ENCODE measurements at regions not wholly inside any gene's neighbourhood (a gene's known extent, or its start where the extent isn't known, plus 50 kb on each side); places are given as distances from the start of the nearest gene placed in this dataset.
"Not testable (repeated sequence)": the region's sequence is repeated elsewhere in the genome, so short reads cannot be mapped to it uniquely, and the experiment has no call there.

- no peak overlapping the region for H3K4me3 ChIP-seq (ENCODE audit: low read length)
- no peaks in the 10 kb centered on the region for H3K4me1 ChIP-seq (ENCODE audit: insufficient read depth, low read length)
- no peaks in the 10 kb centered on the region for H3K9me3 ChIP-seq (ENCODE audit: low read length)
- H2AFZ ChIP-seq (ENCODE audit: low read depth, low read length) = no peak overlapping the region
- no peaks in the 10 kb centered on the region for H3K27me3 ChIP-seq (ENCODE audit: insufficient read depth, low read length)
- no peaks in the 10 kb centered on the region for H3K36me3 ChIP-seq (ENCODE audit: insufficient read depth, low read length)
These were observed 575.0 kb downstream of the GBE1 start for GRCh38 chr3:81186412-81186811.

GRCh38 chr3:81182086-81182875 is 579.2 kb downstream of the GBE1 start:
- H2AFZ ChIP-seq (ENCODE audit: low read depth, low read length); H3K27me3 ChIP-seq (ENCODE audit: insufficient read depth, low read length); H3K4me3 ChIP-seq (ENCODE audit: low read length); H3K9me3 ChIP-seq (ENCODE audit: low read length); H3K4me1 ChIP-seq (ENCODE audit: insufficient read depth, low read length); H3K36me3 ChIP-seq (ENCODE audit: insufficient read depth, low read length): not testable (repeated sequence)

- Histone ChIP-seq H3K9me3 (ENCODE audit: low read length) (no peaks in the 10 kb centered on the region), H3K4me1 (ENCODE audit: insufficient read depth, low read length) (no peaks in the 10 kb centered on the region), H2AFZ (ENCODE audit: low read depth, low read length) (no peak overlapping the region), H3K4me3 (ENCODE audit: low read length) (no peak overlapping the region), H3K27me3 (ENCODE audit: insufficient read depth, low read length) (no peaks in the 10 kb centered on the region), H3K36me3 (ENCODE audit: insufficient read depth, low read length) (no peaks in the 10 kb centered on the region)
These were observed 587.9 kb downstream of the GBE1 start for GRCh38 chr3:81173514-81173913.

- Histone ChIP-seq H2AFZ (ENCODE audit: low read depth, low read length) (no peak overlapping the region), H3K9me3 (ENCODE audit: low read length) (no peaks in the 10 kb centered on the region), H3K4me1 (ENCODE audit: insufficient read depth, low read length) (no peaks in the 10 kb centered on the region)
These were observed 591.1 kb downstream of the GBE1 start for GRCh38 chr3:81170298-81170697.

GRCh38 chr3:81164806-81165205 is 596.6 kb downstream of the GBE1 start:
- Histone ChIP-seq H3K36me3 (ENCODE audit: insufficient read depth, low read length) (no peaks in the 10 kb centered on the region), H2AFZ (ENCODE audit: low read depth, low read length) (no peak overlapping the region), H3K4me3 (ENCODE audit: low read length) (no peak overlapping the region), H3K27me3 (ENCODE audit: insufficient read depth, low read length) (no peaks in the 10 kb centered on the region), H3K4me1 (ENCODE audit: insufficient read depth, low read length) (no peaks in the 10 kb centered on the region), H3K9me3 (ENCODE audit: low read length) (no peaks in the 10 kb centered on the region)

More at GRCh38 chr3:81170298-81170697, 591.1 kb downstream of the GBE1 start:
- Histone ChIP-seq H3K27me3 (ENCODE audit: insufficient read depth, low read length) (no peaks in the 10 kb centered on the region), H3K36me3 (ENCODE audit: insufficient read depth, low read length) (no peaks in the 10 kb centered on the region), H3K4me3 (ENCODE audit: low read length) (no peak overlapping the region)

GRCh38 chr3:81161851-81162250 is 599.6 kb downstream of the GBE1 start:
- Histone ChIP-seq H3K27me3 (ENCODE audit: insufficient read depth, low read length) (no peaks in the 10 kb centered on the region), H3K36me3 (ENCODE audit: insufficient read depth, low read length) (no peaks in the 10 kb centered on the region), H2AFZ (ENCODE audit: low read depth, low read length) (no peak overlapping the region), H3K9me3 (ENCODE audit: low read length) (no peaks in the 10 kb centered on the region), H3K4me1 (ENCODE audit: insufficient read depth, low read length) (no peaks in the 10 kb centered on the region), H3K4me3 (ENCODE audit: low read length) (no peak overlapping the region)

GRCh38 chr3:81161100-81161499 is 600.3 kb downstream of the GBE1 start:
- Histone ChIP-seq H3K27me3 (ENCODE audit: insufficient read depth, low read length) (no peaks in the 10 kb centered on the region), H3K9me3 (ENCODE audit: low read length) (no peaks in the 10 kb centered on the region), H3K36me3 (ENCODE audit: insufficient read depth, low read length) (no peaks in the 10 kb centered on the region), H2AFZ (ENCODE audit: low read depth, low read length) (no peak overlapping the region), H3K4me1 (ENCODE audit: insufficient read depth, low read length) (no peaks in the 10 kb centered on the region), H3K4me3 (ENCODE audit: low read length) (no peak overlapping the region)

GRCh38 chr3:81154611-81155143 is 606.8 kb downstream of the GBE1 start:
- Histone ChIP-seq H3K4me1 (ENCODE audit: insufficient read depth, low read length) (no peaks in the 10 kb centered on the region), H2AFZ (ENCODE audit: low read depth, low read length) (no peak overlapping the region), H3K4me3 (ENCODE audit: low read length) (no peak overlapping the region), H3K36me3 (ENCODE audit: insufficient read depth, low read length) (no peaks in the 10 kb centered on the region), H3K27me3 (ENCODE audit: insufficient read depth, low read length) (no peaks in the 10 kb centered on the region), H3K9me3 (ENCODE audit: low read length) (no peaks in the 10 kb centered on the region)

GRCh38 chr3:81152156-81152555 is 609.3 kb downstream of the GBE1 start:
- Histone ChIP-seq H3K9me3 (ENCODE audit: low read length) (no peaks in the 10 kb centered on the region), H3K27me3 (ENCODE audit: insufficient read depth, low read length) (no peaks in the 10 kb centered on the region), H3K4me1 (ENCODE audit: insufficient read depth, low read length) (no peaks in the 10 kb centered on the region), H2AFZ (ENCODE audit: low read depth, low read length) (no peak overlapping the region), H3K4me3 (ENCODE audit: low read length) (no peak overlapping the region), H3K36me3 (ENCODE audit: insufficient read depth, low read length) (no peaks in the 10 kb centered on the region)

GRCh38 chr3:81132995-81133394 is 628.5 kb downstream of the GBE1 start:
- Histone ChIP-seq H2AFZ (ENCODE audit: low read depth, low read length) (no peak overlapping the region), H3K27me3 (ENCODE audit: insufficient read depth, low read length) (no peaks in the 10 kb centered on the region), H3K4me1 (ENCODE audit: insufficient read depth, low read length) (peaks cover 5% of the 10 kb centered on the region), H3K9me3 (ENCODE audit: low read length) (no peaks in the 10 kb centered on the region), H3K4me3 (ENCODE audit: low read length) (no peak overlapping the region), H3K36me3 (ENCODE audit: insufficient read depth, low read length) (no peaks in the 10 kb centered on the region)

GRCh38 chr3:81105789-81106488 is 655.5 kb downstream of the GBE1 start:
- H2AFZ ChIP-seq (ENCODE audit: low read depth, low read length) = no peak overlapping the region
- no peaks in the 10 kb centered on the region for H3K9me3 ChIP-seq (ENCODE audit: low read length)
- H3K4me1 ChIP-seq (ENCODE audit: insufficient read depth, low read length) = no peaks in the 10 kb centered on the region
- no peak overlapping the region for H3K4me3 ChIP-seq (ENCODE audit: low read length)
- no peaks in the 10 kb centered on the region for H3K36me3 ChIP-seq (ENCODE audit: insufficient read depth, low read length)
- H3K27me3 ChIP-seq (ENCODE audit: insufficient read depth, low read length) = no peaks in the 10 kb centered on the region

GRCh38 chr3:81105206-81105605 is 656.2 kb downstream of the GBE1 start:
- no peak overlapping the region for H2AFZ ChIP-seq (ENCODE audit: low read depth, low read length)
- H3K4me1 ChIP-seq (ENCODE audit: insufficient read depth, low read length) = no peaks in the 10 kb centered on the region
- no peaks in the 10 kb centered on the region for H3K27me3 ChIP-seq (ENCODE audit: insufficient read depth, low read length)
- H3K9me3 ChIP-seq (ENCODE audit: low read length) = no peaks in the 10 kb centered on the region
- H3K36me3 ChIP-seq (ENCODE audit: insufficient read depth, low read length) = no peaks in the 10 kb centered on the region
- no peak overlapping the region for H3K4me3 ChIP-seq (ENCODE audit: low read length)

- Histone ChIP-seq H2AFZ (ENCODE audit: low read depth, low read length) (no peak overlapping the region), H3K27me3 (ENCODE audit: insufficient read depth, low read length) (no peaks in the 10 kb centered on the region), H3K36me3 (ENCODE audit: insufficient read depth, low read length) (no peaks in the 10 kb centered on the region), H3K4me1 (ENCODE audit: insufficient read depth, low read length) (no peaks in the 10 kb centered on the region), H3K4me3 (ENCODE audit: low read length) (no peak overlapping the region), H3K9me3 (ENCODE audit: low read length) (no peaks in the 10 kb centered on the region)
These were observed 663.6 kb downstream of the GBE1 start for GRCh38 chr3:81097889-81098288.
